Omental fat pad (tissue), 3 donors: ENCODE measurements at regions not wholly inside any gene's neighbourhood (a gene's known extent, or its start where the extent isn't known, plus 50 kb on each side); places are given as distances from the start of the nearest gene placed in this dataset.

Experiments
- ATAC-seq: fragments of 150-250 bp; one replicate; pipeline ENCODE4 v1.9.1; 2016; ENCODE audit warnings: mild to moderate bottlenecking, moderate library complexity; ENCODE audit not compliant: low FRiP score
- DNase-seq: peaks from one replicate; pipeline ENCODE4 v3.0.0-alpha.2; 2019; ENCODE audit warnings: low spot score
- TF ChIP-seq, protein P1 (sequence below), 3 donors: fragments of 450-650 bp; IDR thresholded peaks; one replicate each; pipeline ENCODE4 v1.5.1; 2016 to 2017; ENCODE audit warnings: antibody characterized with exemption in 3 of 3, mild to moderate bottlenecking in 3 of 3, moderate library complexity in 2 of 3

DNA sequence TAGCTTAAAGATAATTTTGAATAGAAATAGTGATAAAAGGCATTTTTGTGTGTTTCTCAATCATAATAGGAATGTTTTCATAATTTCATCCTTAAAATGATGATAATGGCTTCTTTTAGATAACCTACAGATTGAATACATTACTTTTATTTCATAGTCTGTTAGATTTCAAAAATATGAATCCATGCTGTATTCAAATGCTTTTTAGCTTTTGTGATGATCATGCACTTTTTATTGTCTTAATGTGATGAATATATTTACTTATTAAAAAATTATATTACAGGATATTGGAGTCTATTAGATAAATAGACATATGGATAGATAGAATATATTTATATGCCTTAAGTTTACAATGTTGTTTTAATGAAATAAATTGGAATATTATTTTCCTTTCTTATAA is 886.8 kb upstream of the NOVA1 start:
- TF ChIP-seq, protein P1, sequence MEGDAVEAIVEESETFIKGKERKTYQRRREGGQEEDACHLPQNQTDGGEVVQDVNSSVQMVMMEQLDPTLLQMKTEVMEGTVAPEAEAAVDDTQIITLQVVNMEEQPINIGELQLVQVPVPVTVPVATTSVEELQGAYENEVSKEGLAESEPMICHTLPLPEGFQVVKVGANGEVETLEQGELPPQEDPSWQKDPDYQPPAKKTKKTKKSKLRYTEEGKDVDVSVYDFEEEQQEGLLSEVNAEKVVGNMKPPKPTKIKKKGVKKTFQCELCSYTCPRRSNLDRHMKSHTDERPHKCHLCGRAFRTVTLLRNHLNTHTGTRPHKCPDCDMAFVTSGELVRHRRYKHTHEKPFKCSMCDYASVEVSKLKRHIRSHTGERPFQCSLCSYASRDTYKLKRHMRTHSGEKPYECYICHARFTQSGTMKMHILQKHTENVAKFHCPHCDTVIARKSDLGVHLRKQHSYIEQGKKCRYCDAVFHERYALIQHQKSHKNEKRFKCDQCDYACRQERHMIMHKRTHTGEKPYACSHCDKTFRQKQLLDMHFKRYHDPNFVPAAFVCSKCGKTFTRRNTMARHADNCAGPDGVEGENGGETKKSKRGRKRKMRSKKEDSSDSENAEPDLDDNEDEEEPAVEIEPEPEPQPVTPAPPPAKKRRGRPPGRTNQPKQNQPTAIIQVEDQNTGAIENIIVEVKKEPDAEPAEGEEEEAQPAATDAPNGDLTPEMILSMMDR (IDR thresholded peaks at IDR 0.05), result no peak
- ATAC-seq, result no peak

DNA sequence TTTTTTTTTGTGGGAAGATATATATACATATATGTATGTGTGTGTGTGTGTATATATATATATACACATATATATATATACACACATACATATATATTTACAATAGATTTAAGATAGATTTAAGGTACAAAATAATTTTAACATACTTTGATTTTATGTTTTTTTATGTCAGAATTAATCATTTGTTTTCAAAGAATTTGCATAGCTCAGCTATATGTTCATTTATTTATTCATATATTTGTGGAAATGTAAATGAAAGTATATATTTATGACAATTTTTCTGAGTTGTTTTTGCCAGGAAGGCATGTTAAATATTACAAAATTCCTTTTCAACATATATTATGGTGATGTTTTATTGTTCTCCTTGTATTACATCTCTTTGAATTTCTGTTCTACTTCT is 887.4 kb upstream of the NOVA1 start:
- TF ChIP-seq, protein P1 (IDR thresholded peaks at IDR 0.05), result no peak
- no peak for DNase-seq
- ATAC-seq, result no peak

More for the DNA sequence above, 886.8 kb upstream of the NOVA1 start:
- no peak for DNase-seq

DNA sequence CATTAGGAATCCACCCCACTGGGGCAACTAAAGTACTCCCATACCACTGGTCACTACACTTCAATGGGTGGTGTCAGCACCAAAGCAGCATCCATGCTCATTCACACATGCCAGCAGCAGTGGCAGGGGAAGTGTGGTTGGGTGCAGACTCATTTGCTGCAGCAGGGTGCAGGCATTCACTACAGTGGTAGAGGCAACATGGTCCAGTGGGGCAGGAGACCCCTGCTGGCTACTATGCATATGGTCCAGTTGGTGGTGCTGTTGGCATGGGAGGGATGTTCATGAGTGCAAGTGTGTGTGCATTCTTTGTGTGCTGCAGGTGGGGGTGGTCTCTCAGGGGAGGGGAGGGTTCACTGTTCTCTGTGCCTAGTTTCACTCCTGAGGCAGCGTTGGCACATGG is 908.4 kb upstream of the NOVA1 start:
- no peak for ATAC-seq
- no peak for DNase-seq
- TF ChIP-seq, protein P1 (IDR thresholded peaks at IDR 0.05), result no peak

DNA sequence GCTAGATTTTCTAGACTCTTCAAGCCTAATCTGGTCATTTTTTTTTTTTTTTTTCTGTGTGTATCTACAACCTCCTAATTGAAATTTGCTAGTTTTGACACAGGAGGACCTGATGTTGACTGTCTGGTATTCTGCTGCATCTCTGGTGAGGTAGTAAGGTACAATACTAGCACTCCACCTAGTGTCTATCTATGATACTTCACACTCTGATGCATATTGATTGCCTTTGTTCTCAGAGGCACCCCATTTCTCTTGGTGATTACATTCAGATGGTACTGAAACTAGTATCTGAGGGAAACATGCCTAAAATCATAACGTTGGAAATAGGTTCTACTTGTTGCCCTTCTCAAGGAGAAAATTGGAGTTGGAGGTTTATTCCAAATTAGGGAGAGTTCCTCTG is 930.5 kb upstream of the NOVA1 start:
- ATAC-seq, result no peak
- TF ChIP-seq, protein P1 (IDR thresholded peaks at IDR 0.05), result no peak
- DNase-seq, result no peak

DNA sequence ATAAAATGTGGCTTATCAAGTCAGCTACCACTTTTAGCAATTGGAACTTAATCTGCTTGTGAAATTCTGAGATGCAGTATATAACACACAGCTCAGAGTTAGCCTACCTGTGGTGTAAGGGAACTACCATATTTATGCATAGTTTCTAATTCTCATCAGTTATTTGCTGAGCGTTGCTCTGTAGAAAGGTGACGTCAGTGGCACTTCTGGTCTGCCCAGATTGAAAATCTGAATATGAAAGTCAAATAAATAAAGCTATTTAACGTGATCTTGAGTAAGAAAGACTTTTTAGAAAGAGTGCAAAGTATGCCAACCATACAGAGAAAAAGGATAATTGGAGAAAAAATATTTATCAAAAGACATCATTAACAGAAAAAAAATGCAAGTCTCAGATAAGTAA is 938.9 kb upstream of the NOVA1 start:
- ATAC-seq (no peak), DNase-seq (no peak)
- TF ChIP-seq, protein P1 (IDR thresholded peaks at IDR 0.05), result no peak

DNA sequence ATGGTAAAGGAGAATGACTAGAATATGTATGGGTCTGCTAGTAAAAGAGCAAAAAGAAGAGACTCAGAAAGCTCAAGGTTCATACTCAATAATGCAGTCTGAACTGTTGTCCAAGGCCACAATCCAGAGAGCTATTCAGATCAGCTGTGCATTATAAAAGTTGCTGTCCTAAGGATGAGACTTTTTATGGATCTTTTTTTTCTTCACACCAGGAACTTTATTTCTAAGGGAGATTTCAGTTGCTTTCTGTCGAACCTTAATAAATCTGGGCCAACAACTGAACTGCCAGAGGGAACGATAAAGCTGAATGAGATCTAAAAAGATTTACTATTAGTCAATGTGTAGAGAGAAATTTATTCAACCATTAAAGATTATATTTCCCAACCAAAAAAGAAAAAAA is 948.3 kb upstream of the NOVA1 start:
- TF ChIP-seq, protein P1 (IDR thresholded peaks at IDR 0.05), result no peak
- no peak for ATAC-seq
- no peak for DNase-seq

DNA sequence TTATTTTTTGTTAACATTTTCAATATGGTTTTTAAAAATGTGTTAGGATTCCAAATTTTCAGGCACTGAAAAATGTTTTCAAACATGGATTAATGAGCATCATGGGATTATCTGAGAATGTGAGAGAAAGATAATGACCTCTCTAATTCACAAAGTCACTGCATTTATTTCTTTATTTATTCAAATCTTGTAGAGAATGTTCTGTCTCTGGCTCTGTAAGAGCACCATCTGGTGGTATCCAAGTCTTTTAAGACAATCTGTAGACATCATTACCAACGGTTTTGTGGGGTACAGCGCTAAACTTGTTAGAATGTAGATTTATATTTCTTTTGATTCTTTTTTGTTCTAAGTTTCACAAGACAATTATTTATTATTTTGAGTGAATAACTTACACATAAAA is 956.0 kb upstream of the NOVA1 start:
- no peak for ATAC-seq
- no peak for DNase-seq
- TF ChIP-seq, protein P1 (IDR thresholded peaks at IDR 0.05), result no peak
